CD4-positive, alpha-beta T cell treated with Interferon alpha-2 for 1 hour (primary cell): ENCODE measurements at regions not wholly inside any gene's neighbourhood (a gene's known extent, or its start where the extent isn't known, plus 50 kb on each side); places are given as distances from the start of the nearest gene placed in this dataset.
A peak's percentile ranks its signal among the peaks of the same experiment; 100 is the strongest.
"Not testable (repeated sequence)": the region's sequence is repeated elsewhere in the genome, so short reads cannot be mapped to it uniquely, and the experiment has no call there.

Experiments used
- DNase-seq, 2 donors: peaks; one replicate each; pipeline ENCODE4 v3.0.0-alpha.2; 2020 to 2022

GRCh38 chr10:133019651-133020050, 68.1 kb upstream of the ADGRA1 start:
- DNase-seq, result no peak

GRCh38 chr10:133019191-133019590, 68.5 kb upstream of the ADGRA1 start:
- no peak for DNase-seq

GRCh38 chr10:133018491-133018890, 69.2 kb upstream of the ADGRA1 start:
- no peak for DNase-seq

- DNase-seq, result no peak
These were observed 70.5 kb upstream of the ADGRA1 start for GRCh38 chr10:133017203-133017601.

GRCh38 chr10:133016493-133017202, 71.1 kb upstream of the ADGRA1 start:
- no peak for DNase-seq

DNA sequence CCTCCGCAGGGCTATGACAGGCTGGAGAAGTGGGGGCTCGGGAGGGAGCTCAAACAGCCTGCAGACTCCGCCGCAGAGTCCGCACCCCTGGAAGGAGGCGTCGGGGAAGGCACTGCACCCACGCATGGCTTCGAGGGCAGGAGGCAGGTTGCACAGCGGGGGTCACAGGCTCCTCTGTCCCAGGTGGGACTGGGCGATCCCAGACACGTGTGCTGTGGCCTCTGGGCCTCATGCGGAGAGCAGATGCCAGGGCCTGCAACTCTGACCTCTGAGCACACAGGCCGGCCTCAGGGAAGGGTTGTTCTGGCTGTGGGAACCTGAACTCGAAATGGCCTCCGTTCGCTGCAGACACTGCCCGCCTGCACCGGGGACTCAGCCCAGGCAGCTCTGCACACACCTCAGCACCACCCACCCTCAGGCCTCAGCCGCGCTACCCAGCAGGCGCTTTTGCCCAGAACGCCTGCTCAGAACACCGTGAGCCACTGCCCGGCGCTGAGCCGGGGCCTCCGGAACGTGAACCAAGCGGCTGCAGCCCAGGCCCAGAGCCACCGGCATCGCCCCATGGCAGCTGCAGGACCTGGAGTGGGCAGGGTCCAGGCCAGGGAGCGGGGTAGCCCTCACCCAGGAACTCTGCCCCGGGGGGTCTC, 71.8 kb upstream of the ADGRA1 start:
- no peak for DNase-seq

DNA sequence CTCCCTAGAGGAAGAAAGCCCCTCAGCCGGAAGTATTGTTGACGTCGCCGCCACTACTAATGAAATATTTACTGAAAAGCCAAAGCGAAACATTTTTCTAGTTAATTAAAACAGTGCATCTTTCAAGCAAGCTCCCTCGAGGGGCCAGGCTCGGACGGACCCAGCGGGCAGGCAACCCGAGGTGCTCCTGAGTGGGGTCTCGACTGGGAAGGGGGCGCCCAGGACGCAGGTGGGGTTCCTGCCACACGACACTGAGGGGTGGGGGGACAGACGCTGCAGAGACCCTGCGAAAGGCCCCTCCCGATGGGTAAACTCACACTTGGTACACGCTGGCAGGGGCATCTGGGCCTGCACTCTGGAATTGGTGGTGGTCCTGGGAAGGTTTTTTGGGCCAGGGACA, 72.4 kb upstream of the ADGRA1 start:
- DNase-seq, result no peak

DNA sequence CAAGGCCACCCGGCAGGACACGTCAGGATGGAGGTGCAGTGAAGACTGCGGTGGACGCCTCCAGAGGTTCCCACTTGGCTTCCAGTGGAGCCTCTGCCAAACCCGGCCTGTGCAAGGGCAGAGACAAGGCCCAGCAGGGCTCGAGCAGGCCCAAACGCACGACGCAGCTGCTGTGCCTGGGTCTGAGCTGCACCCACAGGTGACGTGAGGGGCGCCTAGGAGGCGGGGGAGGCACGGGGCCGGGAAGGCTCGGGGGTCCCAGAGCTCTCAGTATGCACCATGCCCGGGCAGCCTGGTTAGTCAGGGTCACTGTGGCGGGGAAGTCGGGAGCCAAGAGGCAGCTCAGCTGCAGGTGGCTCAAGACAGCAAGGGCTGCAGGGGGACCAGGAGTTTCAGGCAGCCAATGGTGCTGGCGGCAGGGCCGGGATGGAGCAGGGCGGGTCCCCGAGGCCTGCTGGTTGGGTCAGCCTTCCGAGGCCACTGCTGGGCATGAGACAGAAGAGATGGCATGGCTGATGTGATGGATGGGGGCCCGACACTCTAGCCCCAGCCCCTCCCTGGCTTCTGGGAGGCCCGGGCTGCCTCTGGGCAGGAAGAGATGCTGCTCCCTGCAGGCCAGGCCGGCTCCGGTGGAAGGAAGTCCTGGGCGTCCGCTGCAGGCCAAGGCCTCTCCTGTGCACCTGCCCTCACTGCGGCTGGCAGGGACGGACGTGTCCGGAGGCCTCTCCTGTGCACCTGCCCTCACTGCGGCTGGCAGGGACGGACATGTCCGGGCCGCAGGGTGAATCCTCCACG, 72.2 kb upstream of the CFAP46 start:
- no peak for DNase-seq

DNA sequence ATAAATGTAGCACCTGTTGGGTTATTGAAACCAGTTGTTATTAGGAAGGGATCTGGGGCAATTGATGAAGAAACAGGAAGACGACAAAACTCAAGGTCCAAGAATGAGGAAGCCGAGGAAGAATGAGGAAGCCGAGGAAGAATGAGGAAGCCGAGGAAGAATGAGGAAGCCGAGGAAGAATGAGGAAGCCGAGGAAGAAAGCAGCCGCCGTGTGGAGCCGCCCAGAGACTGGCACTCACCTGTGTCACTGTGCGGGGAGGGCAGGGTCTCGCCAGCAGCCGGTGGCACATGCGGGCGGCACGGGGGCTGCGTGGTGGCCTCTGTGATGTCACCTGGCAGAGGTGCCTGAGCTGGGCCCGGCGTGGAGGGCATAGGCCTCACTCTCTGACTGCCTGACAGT, 71.1 kb upstream of the CFAP46 start:
- DNase-seq, result peak; percentile 30 to 70

GRCh38 chr10:133012573-133013359, 70.4 kb upstream of the CFAP46 start:
- peak; percentile 14 to 80 for DNase-seq

DNA sequence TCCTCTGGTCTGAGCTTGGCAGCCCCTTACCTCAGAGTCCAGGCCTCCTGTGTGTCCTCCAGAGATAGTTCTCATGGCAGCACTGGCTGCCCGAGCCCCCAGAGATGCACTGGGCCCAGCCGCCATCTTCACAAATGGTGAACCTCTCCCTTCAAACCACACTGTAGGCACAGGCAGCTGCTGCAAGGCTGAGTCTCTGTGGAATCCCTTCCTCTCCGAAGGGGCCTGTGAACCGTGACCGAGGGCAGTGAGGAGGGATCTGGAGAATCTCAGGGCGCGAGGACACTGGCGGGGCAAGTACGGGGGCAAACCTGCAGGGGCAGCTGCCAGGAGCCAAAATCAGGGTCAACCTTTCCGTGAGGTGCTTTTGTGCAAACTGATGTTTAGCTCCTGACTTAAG, 69.5 kb upstream of the CFAP46 start:
- DNase-seq, result no peak

GRCh38 chr10:133011393-133011792, 69.0 kb upstream of the CFAP46 start:
- DNase-seq, result not testable (repeated sequence)

GRCh38 chr10:133010843-133011179, 68.4 kb upstream of the CFAP46 start:
- DNase-seq, result not testable (repeated sequence)

GRCh38 chr10:133010095-133010842, 67.9 kb upstream of the CFAP46 start:
- no peak for DNase-seq

GRCh38 chr10:133009218-133009950, 67.0 kb upstream of the CFAP46 start:
- DNase-seq, result peak; percentile 25 to 79

- no peak for DNase-seq
These were observed 66.4 kb upstream of the CFAP46 start for GRCh38 chr10:133008736-133009135.

GRCh38 chr10:133008196-133008595, 65.8 kb upstream of the CFAP46 start:
- no peak for DNase-seq

- DNase-seq, result no peak
These were observed 65.0 kb upstream of the CFAP46 start for GRCh38 chr10:133007360-133007858.

DNA sequence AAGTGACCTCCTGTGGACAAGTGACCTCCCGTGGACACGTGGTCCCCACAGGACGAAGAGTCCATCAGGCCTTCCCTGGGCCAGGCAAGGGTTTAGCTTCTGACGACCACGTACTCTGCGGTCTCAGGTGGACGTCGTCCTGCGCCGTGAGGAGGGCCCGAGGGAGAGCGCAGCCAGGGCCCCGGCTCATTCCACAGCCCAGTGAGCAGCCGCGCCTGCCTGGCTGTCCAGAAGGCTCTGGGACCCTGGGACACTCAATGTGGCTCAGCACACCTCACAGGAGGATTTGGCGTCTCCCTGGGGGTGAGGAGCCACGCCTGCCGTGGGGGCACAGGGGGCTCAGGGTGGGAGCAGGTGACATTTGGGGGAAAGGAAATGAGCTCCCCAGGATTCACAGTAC, 64.4 kb upstream of the CFAP46 start:
- no peak for DNase-seq

- DNase-seq, result no peak
These were observed 63.8 kb upstream of the CFAP46 start for GRCh38 chr10:133006202-133006601.

GRCh38 chr10:133004478-133004877, 62.1 kb upstream of the CFAP46 start:
- no peak for DNase-seq

- no peak for DNase-seq
These were observed 60.8 kb upstream of the CFAP46 start for GRCh38 chr10:133003188-133003587.
